ENCODE measurements at regions not wholly inside any gene's neighbourhood (a gene's known extent, or its start where the extent isn't known, plus 50 kb on each side); places are given as distances from the start of the nearest gene placed in this dataset.

GRCh38 chr1:56106531-56107274 is 472.7 kb downstream of the PLPP3 start:
- H4K8ac ChIP-seq (ENCODE audit: extremely low read depth, insufficient read depth, low read length): no peak overlapping the region
- H3K4me2 ChIP-seq (ENCODE audit: insufficient read depth in 1 of 2, low read depth in 2 of 2, low read length in 2 of 2): no peak overlapping the region
- no peak overlapping the region for H3K56ac ChIP-seq (replicated peaks; ENCODE audit: insufficient read length, low read depth, low read length)
- no peak overlapping the region for H3K14ac ChIP-seq (ENCODE audit: insufficient read length)
- WGBS, 2 experiments (ENCODE audit: extremely low coverage in 1 of 2, insufficient coverage in 1 of 2, insufficient read length in 1 of 2, insufficient replicate concordance in 2 of 2, low coverage in 1 of 2, low lambda C conversion rate in 2 of 2, missing lambda C conversion rate in 1 of 2): 100% methylated on average over 2 of the region's 2 CpGs; no CpG with 5 or more reads in 1 of the 2 experiments
- no peak overlapping the region for H2BK20ac ChIP-seq (ENCODE audit: low read length)
- no peak overlapping the region for H2AFZ ChIP-seq (ENCODE audit: low read length)
- H2BK120ac ChIP-seq (replicated peaks; ENCODE audit: low read depth, low read length): no peak overlapping the region
- H3K27me3 ChIP-seq (replicated peaks in 1 of 4; ENCODE audit: control insufficient read depth in 3 of 4, extremely low read depth in 1 of 4, insufficient read depth in 3 of 4, low read length in 3 of 4): no peaks in the 10 kb centered on the region
- H3K79me2 ChIP-seq (ENCODE audit: control insufficient read depth in 1 of 2, insufficient read depth in 2 of 2, low read length in 2 of 2): no peaks in the 10 kb centered on the region
- no peak overlapping the region for H3K23ac ChIP-seq (ENCODE audit: insufficient read length)
- no peak overlapping the region for H2BK15ac ChIP-seq (ENCODE audit: low read length)
- TF ChIP-seq TBP (IDR thresholded peaks at IDR 0.05; ENCODE audit: low read depth, low read length) (no peak), GABPA (IDR thresholded peaks at IDR 0.05; ENCODE audit: borderline replicate concordance, insufficient read depth, low read length) (no peak), TCF12 (IDR thresholded peaks at IDR 0.05; ENCODE audit: low read depth, low read length) (no peak), GTF2F1 (IDR thresholded peaks at IDR 0.05; ENCODE audit: borderline replicate concordance, low read depth, low read length) (no peak), TAF7 (optimal IDR thresholded peaks at IDR 0.05; ENCODE audit: borderline replicate concordance, low read depth, low read length) (no peak), FOSL1 (IDR thresholded peaks at IDR 0.05; ENCODE audit: insufficient read depth, low read depth, low read length) (no peak), MAX (IDR thresholded peaks at IDR 0.05) (no peak), SAP30 (IDR thresholded peaks at IDR 0.05; ENCODE audit: insufficient read depth, insufficient replicate concordance, low read length) (no peak), KDM1A (IDR thresholded peaks at IDR 0.05; ENCODE audit: borderline replicate concordance, low read length) (no peak)
- H3K4ac ChIP-seq (replicated peaks; ENCODE audit: insufficient read length, low read depth, low read length): no peak overlapping the region
- H3K27ac ChIP-seq (ENCODE audit: low read depth, low read length): no peak overlapping the region
- FAIRE-seq (no peak), DNase-seq (ENCODE audit: low read depth in 1 of 2, low spot score in 2 of 2) (no peak)
- H3K79me1 ChIP-seq (ENCODE audit: low read depth, low read length): no peaks in the 10 kb centered on the region
- no peaks in the 10 kb centered on the region for H3K4me1 ChIP-seq (replicated peaks in 1 of 4; ENCODE audit: control insufficient read depth in 3 of 4, insufficient read depth in 4 of 4, low read length in 3 of 4)
- H2AK5ac ChIP-seq (ENCODE audit: low read depth, low read length): no peak overlapping the region
- H3K36me3 ChIP-seq (ENCODE audit: control insufficient read depth in 2 of 4, insufficient read depth in 4 of 4, low read length in 3 of 4): no peaks in the 10 kb centered on the region; a peak in 1 of 8 replicates
- peaks cover 4% of the 10 kb centered on the region in 2 experiments; a peak in 3 of 4 replicates for H3K9me3 ChIP-seq (ENCODE audit: insufficient read depth in 2 of 2, low read depth in 1 of 2, low read length in 1 of 2)
- H3K4me3 ChIP-seq (ENCODE audit: extremely low read depth in 1 of 4, insufficient read depth in 2 of 4, low read depth in 3 of 4, low read length in 4 of 4): no peak overlapping the region
- H4K20me1 ChIP-seq (replicated peaks in 1 of 2; ENCODE audit: control insufficient read depth in 1 of 2, insufficient read depth in 2 of 2, low read length in 2 of 2): no peaks in the 10 kb centered on the region
- H3K9ac ChIP-seq (replicated peaks in 1 of 4; ENCODE audit: extremely low read depth in 1 of 4, low read depth in 3 of 4, low read length in 3 of 4): no peak overlapping the region
- H2BK12ac ChIP-seq (ENCODE audit: low read depth, low read length): no peak overlapping the region
- H3K23me2 ChIP-seq (ENCODE audit: low read depth, low read length): no peaks in the 10 kb centered on the region
- no peak overlapping the region for H4K5ac ChIP-seq (ENCODE audit: insufficient read length, low read depth, low read length)
- H4K91ac ChIP-seq (replicated peaks; ENCODE audit: insufficient read length, low read length): no peak overlapping the region
- ChIA-PET POLR2A (ENCODE audit: partially characterized antibody) (no interaction called here), CTCF (ENCODE audit: partially characterized antibody) (interaction anchor here (1.2 kb wide), 1 partner anchor 475 kb away, joined by 3 read pairs; no protein-coding TSS in a partner anchor)
- no peak overlapping the region for H3K18ac ChIP-seq (ENCODE audit: extremely low read depth, low read length)
- H2BK5ac ChIP-seq (ENCODE audit: low read depth, low read length): no peak overlapping the region
